NCI-H2107 treated with DMSO at 0.1 percent for 48 hours (cell line): ENCODE measurements at regions not wholly inside any gene's neighbourhood (a gene's known extent, or its start where the extent isn't known, plus 50 kb on each side); places are given as distances from the start of the nearest gene placed in this dataset.

ENCODE experiments used
- DNase-seq: peaks from one replicate; lab custom pipeline; 2025; ENCODE audit not compliant: unreplicated experiment; lab: John Stamatoyannopoulos, UW

DNA sequence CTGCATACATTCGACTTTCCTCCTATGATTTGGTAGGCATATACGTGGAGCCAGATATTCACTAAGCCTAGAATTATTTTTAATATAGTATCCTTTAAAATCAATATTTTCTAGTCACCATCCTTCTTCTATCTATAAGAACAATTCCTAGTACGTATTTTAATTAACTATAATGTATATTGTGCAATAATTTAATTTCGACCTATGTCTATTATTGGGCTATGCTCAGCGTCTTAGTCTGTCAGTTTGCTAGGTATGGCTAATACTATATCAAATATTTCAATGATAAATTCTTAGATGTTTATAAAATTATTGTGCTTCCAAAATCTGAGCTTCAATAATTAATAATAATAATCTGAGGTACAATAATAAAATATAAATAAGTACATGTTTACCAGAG, 705.3 kb downstream of the PRELID2 start:
- DNase-seq, result no peak

DNA sequence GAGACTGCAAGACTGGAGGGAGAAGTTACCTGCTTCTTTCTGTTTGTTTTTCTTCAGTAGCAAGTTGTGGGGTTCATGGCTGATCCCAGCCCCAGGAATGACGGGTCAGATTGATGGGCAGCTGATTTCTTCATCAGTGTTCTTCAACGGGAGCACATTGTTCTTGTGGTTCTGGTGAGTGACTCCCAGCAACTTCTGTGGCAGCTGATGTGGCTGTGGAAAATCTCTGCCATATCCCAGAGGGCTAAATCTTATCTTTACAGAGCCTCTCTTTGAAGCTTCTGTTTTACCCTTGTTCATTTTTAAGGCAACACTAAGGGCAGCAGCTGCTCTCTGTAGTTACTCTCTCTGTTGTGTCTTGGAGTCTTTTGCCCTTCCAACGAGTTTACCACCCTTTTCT, 710.3 kb downstream of the PRELID2 start:
- DNase-seq, result no peak

DNA sequence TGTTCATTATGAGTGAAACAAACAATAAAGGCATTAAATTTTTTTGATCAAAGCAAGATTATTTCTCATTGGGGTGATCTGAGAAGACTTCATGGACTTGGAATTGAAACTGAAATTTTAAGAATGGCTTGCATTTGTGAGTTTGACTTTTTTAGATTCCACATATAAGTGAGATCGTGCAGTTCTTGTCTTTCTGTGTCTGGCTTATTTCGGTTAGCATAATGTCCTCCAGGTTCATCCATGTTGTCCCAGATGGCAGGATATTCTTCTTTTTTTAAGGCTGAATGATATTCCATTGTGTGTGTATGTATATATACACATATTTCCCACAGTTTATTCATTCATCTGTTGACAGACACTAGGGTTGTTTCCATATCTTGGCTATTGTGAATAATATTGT, 716.5 kb downstream of the PRELID2 start:
- DNase-seq, result no peak

DNA sequence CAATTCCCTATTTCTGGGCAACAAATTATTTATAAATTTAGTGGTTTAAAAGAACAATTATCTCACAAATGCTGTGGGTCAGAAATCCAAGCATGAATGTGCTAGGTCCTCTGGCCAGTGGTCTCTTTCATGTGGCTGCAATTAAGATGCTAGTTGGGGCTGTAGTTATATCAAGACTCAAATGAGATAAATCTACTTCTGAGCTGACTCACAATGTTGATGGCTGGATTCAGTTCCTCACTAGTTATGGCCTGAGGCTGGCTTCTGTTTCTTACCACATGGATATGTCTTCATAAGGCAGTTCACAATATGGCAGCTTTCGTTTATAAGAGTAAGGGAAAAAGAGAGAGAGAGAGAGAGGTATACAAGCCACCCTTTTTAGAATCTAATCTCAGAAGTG, 717.0 kb downstream of the PRELID2 start:
- DNase-seq, result no peak

GRCh38 chr5:145117285-145117684, 717.9 kb downstream of the PRELID2 start:
- DNase-seq, result no peak

DNA sequence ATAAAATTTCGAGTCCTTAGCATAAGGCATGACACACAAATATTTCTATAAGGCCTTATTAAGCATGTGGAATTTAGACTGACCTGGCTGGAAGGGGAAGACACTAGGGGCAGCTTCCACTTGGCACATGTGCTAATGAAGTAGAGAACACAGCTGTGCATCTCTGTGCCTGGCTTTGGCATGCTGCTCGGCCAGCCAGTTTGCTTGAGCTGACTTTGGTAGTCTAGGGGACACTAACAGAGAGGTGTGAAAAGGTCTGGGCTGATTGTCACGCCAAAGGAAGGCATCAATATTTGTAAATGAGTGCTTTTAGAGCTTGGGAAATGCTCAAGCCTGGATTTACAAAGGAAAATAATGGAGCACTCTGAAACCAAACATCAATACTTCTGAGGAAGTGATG, 723.7 kb downstream of the PRELID2 start:
- DNase-seq, result no peak

DNA sequence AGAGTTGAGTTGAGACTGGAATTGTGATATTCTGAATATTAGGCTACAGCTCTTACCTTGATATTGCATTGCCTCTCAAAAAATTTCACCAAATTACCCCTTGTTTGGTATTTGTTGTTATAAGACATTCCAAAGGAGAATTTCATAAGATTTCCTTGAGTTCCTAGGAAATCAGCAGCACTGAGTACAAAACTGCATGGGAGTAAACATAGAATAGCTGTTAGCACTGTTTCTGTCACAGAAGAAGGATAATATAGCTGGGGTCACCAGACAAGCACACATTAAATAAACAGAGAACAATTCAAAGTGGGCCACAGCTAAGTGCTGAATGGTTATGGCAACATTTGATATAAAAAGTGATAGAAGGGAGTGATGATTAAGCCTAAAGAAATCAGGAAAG, 724.3 kb downstream of the PRELID2 start:
- no peak for DNase-seq

GRCh38 chr5:145110181-145110580, 725.0 kb downstream of the PRELID2 start:
- DNase-seq, result no peak

- DNase-seq, result no peak
These were observed 729.8 kb downstream of the PRELID2 start for GRCh38 chr5:145105384-145105783.

DNA sequence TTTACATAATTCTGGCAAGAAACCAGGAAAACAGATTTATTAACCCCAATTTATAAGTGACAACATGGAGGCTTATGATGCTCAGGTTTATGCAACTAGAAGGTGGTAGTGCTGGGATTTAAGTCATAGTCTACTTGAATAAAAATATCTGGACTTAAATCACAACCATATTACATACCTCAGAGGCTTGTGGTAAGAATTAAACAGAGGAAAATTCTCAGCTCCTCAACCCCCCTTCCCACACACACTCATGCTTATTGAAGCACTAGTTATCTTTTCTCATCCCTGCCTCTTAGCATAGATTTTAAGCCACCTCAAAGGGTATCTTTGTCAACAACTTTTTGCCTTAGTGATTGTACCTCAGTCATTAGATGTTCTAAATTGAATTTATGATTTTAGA, 731.0 kb downstream of the PRELID2 start:
- no peak for DNase-seq

- DNase-seq, result no peak
These were observed 733.9 kb downstream of the PRELID2 start for GRCh38 chr5:145101246-145101645.

- no peak for DNase-seq
These were observed 745.0 kb downstream of the PRELID2 start for GRCh38 chr5:145090115-145090514.

DNA sequence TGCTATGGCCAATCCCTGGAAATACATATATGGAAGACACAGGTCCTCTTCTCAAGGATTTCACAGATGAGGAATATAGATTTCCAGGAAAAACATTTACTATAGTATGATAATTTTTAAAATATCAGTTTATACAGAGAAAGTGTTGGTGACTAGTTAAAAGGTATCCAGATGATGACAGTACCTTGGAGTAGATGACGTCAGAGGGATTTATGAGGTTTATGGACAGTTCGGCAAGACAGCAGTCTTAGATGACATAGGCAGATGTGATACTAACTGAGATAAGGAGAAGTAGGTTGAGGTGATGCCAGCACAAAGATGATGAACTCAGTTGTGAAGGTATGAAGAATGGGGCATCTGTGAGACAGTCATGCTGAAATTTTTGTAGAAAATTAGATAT, 750.3 kb downstream of the PRELID2 start:
- DNase-seq, result no peak

DNA sequence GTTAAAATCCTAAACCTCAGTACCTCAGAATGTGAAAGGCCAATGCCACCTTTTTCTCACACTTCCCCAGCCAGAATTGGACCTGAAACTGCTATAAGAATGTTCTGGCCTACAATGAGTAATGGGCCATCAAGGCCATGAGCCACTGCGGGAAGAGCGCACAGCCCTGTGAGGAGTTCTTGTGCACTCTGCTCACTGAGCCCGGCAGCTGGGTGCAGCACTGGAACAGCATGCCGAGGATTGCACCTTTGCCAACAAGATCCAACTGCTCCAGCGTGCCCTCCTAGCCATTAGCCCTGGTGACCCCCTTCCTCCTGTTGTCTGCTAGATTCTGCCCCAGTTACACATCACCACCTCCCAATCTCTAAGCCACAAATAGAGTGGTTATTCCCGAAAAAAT, 758.1 kb downstream of the PRELID2 start:
- DNase-seq, result no peak

DNA sequence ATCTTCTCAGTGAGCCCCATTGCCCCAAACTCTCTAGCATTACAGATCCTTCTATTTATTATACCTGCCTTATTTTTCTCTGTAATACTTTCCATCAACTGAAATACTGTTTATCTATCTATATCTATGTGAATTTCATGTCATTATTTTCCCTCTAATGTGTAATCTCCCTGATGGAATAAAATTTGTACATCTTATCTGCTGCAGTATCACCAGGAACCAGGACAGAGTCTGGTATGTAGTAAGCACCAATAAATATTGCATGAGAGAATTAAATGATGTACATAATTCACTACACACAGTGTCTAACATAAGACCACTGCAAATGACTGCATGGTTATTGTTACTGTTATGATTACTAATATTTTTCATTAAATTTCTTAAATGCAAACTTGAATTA, 759.1 kb downstream of the PRELID2 start:
- DNase-seq, result no peak

DNA sequence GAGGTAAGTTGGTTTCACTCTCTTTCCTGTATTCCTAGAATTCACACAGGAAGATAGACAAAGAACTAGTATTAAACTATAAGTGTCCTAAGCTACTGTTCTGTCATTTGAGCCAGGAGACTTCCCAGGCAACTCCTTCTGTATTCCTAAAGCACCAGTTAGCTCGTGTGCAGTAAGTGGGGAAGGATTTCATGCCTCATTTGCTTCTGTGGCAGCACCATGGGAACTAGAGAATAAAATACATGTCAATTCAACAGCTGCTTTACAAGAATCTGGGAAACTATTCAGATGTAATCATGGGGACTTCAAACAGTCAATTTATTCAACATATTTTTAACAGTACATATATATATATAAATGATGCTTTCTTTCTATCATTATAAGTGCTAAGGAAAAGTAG, 762.3 kb downstream of the PRELID2 start:
- DNase-seq, result peak; percentile 42

DNA sequence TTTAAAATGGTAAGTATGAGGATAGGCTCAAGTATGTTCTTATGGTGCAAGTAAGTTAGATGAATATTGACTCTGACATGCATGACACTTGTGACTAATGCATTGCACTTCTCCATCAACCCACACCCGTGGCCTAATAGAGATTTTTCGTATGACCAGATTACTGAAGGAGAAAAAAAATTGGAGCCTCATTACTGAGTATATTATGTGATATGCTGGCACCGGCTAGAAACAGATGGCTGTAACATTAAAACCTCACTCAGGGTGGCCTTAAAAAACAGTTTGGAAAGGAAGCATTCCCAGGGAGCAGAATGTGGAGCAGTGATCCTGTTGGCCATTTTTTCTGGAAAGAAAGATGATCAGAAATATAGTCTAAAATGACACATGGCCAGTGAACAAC, 766.4 kb downstream of the PRELID2 start:
- DNase-seq, result no peak

- no peak for DNase-seq
These were observed 772.7 kb downstream of the PRELID2 start for GRCh38 chr5:145062280-145063062.

GRCh38 chr5:145056800-145057199, 778.3 kb downstream of the PRELID2 start:
- no peak for DNase-seq

- no peak for DNase-seq
These were observed 785.0 kb downstream of the PRELID2 start for GRCh38 chr5:145050181-145050580.

GRCh38 chr5:145044970-145045369, 790.2 kb downstream of the PRELID2 start:
- no peak for DNase-seq

DNA sequence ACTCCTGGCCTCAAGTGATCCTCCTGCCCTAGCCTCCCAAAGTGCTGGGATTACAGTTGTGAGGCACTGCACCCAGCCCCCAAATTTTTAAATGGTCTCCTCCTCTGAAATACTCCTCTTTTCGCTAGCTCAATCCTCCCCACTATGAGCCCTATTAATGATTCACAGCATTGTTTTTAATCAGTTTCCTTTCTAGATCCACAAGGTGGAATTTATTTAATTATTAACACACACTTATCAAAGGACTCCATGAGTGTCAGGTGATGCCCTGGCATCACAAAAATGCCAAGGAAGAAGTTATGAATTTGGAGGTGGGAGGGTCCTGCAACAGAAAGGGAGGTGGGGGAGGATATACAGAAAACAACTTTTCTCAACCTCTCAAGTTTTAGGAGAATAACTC, 806.5 kb downstream of the PRELID2 start:
- no peak for DNase-seq

DNA sequence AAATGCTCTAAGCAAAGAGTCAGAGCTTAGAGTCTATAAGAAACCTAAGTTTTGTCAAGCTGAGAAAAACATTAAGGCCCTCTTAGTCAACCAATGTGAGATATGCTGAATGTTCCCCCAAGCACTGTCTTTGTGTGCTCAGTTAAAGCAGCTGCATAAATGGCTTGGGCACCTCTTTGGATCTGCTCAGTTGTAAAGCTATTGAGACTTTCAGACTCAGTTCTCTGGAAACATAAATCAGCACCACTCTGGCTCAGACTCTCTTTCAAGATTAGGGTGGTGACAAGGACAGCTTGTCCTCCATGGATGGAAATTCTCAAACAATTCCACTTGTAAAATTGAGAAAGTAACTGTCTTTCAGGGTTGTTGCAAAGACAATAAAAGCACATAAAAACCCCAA, 807.9 kb downstream of the PRELID2 start:
- DNase-seq, result no peak
